ENCODE measurements at regions not wholly inside any gene's neighbourhood (a gene's known extent, or its start where the extent isn't known, plus 50 kb on each side); places are given as distances from the start of the nearest gene placed in this dataset.

- no peak for TF ChIP-seq CTCF (conservative IDR thresholded peaks at IDR 0.05; ENCODE audit: low read depth in 2 of 2)
- no peak for TF ChIP-seq EZH2phosphoT487 (IDR thresholded peaks at IDR 0.05; ENCODE audit: unreplicated experiment)
- no peak for TF ChIP-seq ZNF331 (CRISPR knock-in tag; IDR thresholded peaks at IDR 0.05; ENCODE audit: low read depth)
- no peak for TF ChIP-seq EZH2 (IDR thresholded peaks at IDR 0.05; ENCODE audit: low read depth, unreplicated experiment)
- no peak for TF ChIP-seq POLR2AphosphoS5 (IDR thresholded peaks at IDR 0.05; ENCODE audit: low read depth)
- TF ChIP-seq REST (IDR thresholded peaks at IDR 0.05; ENCODE audit: unreplicated experiment), result no peak
- no peak for TF ChIP-seq CREB1 (CRISPR knock-in tag; IDR thresholded peaks at IDR 0.05; ENCODE audit: low read depth)
- no peak for TF ChIP-seq STAT1 (IDR thresholded peaks at IDR 0.05; ENCODE audit: unreplicated experiment)
- no peak for TF ChIP-seq ETS1 (IDR thresholded peaks at IDR 0.05)
- TF ChIP-seq NANOG (IDR thresholded peaks at IDR 0.05; ENCODE audit: borderline replicate concordance), result no peak
Observed at GRCh38 chr17:71023249-71024030, 854.1 kb downstream of the KCNJ2 start.

Data from GM23338 (cell line).